Uterus (tissue), 3 donors: ENCODE measurements at regions not wholly inside any gene's neighbourhood (a gene's known extent, or its start where the extent isn't known, plus 50 kb on each side); places are given as distances from the start of the nearest gene placed in this dataset.

Experiments
- DNase-seq, 2 donors: peaks; one replicate each; pipeline ENCODE4 v3.0.0-alpha.2; 2019 to 2020
- H3K27ac ChIP-seq, 2 donors: fragments of 200-600 bp; sonication (generic); 1 replicate in 1 of 2; 2 replicates in 1 of 2; pipeline ENCODE4 v1.5.1; 2016 to 2018
- H3K27me3 ChIP-seq, 2 donors: fragments of 200-600 bp; sonication (generic); one replicate each; pipeline ENCODE4 v1.5.1; 2018 to 2019; ENCODE audit warnings: control low read depth in 1 of 2
- H3K36me3 ChIP-seq, 2 donors: fragments of 200-600 bp; sonication (generic); one replicate each; pipeline ENCODE4 v1.5.1; 2019; ENCODE audit warnings: control low read depth in 1 of 2
- H3K4me1 ChIP-seq, 2 donors: fragments of 200-600 bp; sonication (generic); one replicate each; pipeline ENCODE4 v1.5.1; 2018 to 2019; ENCODE audit warnings: control low read depth in 1 of 2
- H3K4me3 ChIP-seq, 2 donors: fragments of 200-600 bp; sonication (generic); 1 replicate in 1 of 2; 2 replicates in 1 of 2; pipeline ENCODE4 v1.5.1; 2018 to 2019; ENCODE audit warnings: mild to moderate bottlenecking in 1 of 2
- H3K9me3 ChIP-seq, 2 donors: fragments of 200-600 bp; sonication (generic); one replicate each; pipeline ENCODE4 v1.5.1; 2019; ENCODE audit warnings: control low read depth in 1 of 2
- CTCF ChIP-seq, 4 experiments: fragments of 200-600 bp in 2 of 4; fragments of 450-650 bp in 2 of 4; sonication (generic) in 2 of 4; IDR thresholded peaks; one replicate each; pipeline ENCODE4 v1.5.1; 2016 to 2019; ENCODE audit warnings: antibody characterized with exemption in 4 of 4, mild to moderate bottlenecking in 2 of 4, moderate library complexity in 1 of 4
- POLR2A ChIP-seq, 2 donors: fragments of 450-650 bp; IDR thresholded peaks; one replicate each; pipeline ENCODE4 v1.6.1; 2016; ENCODE audit warnings: antibody characterized with exemption in 2 of 2, mild to moderate bottlenecking in 1 of 2, moderate library complexity in 1 of 2
- intact Hi-C: fragments of 100-400 bp; cut with DNase I; formaldehyde crosslinking; loops from one replicate; pipeline ENCODE4 v1.15.1; 2023; ENCODE audit warnings: low total_unique reads
- donor health status: DM: yes; HTN: yes; CAD: no.

- no peaks in the 10 kb centered on the region for H3K4me1 ChIP-seq
- no peak for DNase-seq
- H3K4me3 ChIP-seq = no peak overlapping the region
- no peaks in the 10 kb centered on the region for H3K36me3 ChIP-seq
- H3K27me3 ChIP-seq = no peaks in the 10 kb centered on the region
- no peaks in the 10 kb centered on the region for H3K9me3 ChIP-seq
- H3K27ac ChIP-seq = no peak overlapping the region
- intact Hi-C loops = no loop called here
- TF ChIP-seq CTCF (IDR thresholded peaks at IDR 0.05) (no peak), POLR2A (IDR thresholded peaks at IDR 0.05) (no peak)
Measured at GRCh38 chr9:11874414-11874813, 818.8 kb upstream of the TYRP1 start.

GRCh38 chr9:11892401-11892800 lies 800.8 kb upstream of the TYRP1 start:
- Histone ChIP-seq H3K4me3 (no peak overlapping the region), H3K27me3 (no peaks in the 10 kb centered on the region), H3K4me1 (no peaks in the 10 kb centered on the region), H3K36me3 (no peaks in the 10 kb centered on the region), H3K9me3 (no peaks in the 10 kb centered on the region), H3K27ac (no peak overlapping the region)
- intact Hi-C loops = no loop called here
- no peak for DNase-seq
- TF ChIP-seq POLR2A (IDR thresholded peaks at IDR 0.05) = no peak
- no peak for TF ChIP-seq CTCF (IDR thresholded peaks at IDR 0.05)

- no peak overlapping the region for H3K27ac ChIP-seq
- no peaks in the 10 kb centered on the region for H3K4me1 ChIP-seq
- H3K27me3 ChIP-seq = no peaks in the 10 kb centered on the region
- intact Hi-C loops = no loop called here
- no peaks in the 10 kb centered on the region for H3K36me3 ChIP-seq
- DNase-seq = no peak
- no peaks in the 10 kb centered on the region for H3K9me3 ChIP-seq
- no peak for TF ChIP-seq POLR2A (IDR thresholded peaks at IDR 0.05)
- no peak for TF ChIP-seq CTCF (IDR thresholded peaks at IDR 0.05)
- no peak overlapping the region for H3K4me3 ChIP-seq
Measured at GRCh38 chr9:11893331-11893730, 799.9 kb upstream of the TYRP1 start.

- Histone ChIP-seq H3K4me3 (no peak overlapping the region), H3K27me3 (no peaks in the 10 kb centered on the region), H3K4me1 (no peaks in the 10 kb centered on the region), H3K9me3 (no peaks in the 10 kb centered on the region), H3K36me3 (no peaks in the 10 kb centered on the region), H3K27ac (no peak overlapping the region)
- intact Hi-C loops = no loop called here
- TF ChIP-seq POLR2A (IDR thresholded peaks at IDR 0.05) = no peak
- TF ChIP-seq CTCF (IDR thresholded peaks at IDR 0.05) = no peak
- DNase-seq = no peak
Measured at GRCh38 chr9:11894136-11894535, 799.0 kb upstream of the TYRP1 start.

- intact Hi-C loops = no loop called here
- no peak overlapping the region for H3K27ac ChIP-seq
- no peak for DNase-seq
- no peaks in the 10 kb centered on the region for H3K9me3 ChIP-seq
- no peaks in the 10 kb centered on the region for H3K36me3 ChIP-seq
- no peaks in the 10 kb centered on the region for H3K4me1 ChIP-seq
- no peaks in the 10 kb centered on the region for H3K27me3 ChIP-seq
- H3K4me3 ChIP-seq = no peak overlapping the region
- TF ChIP-seq CTCF (IDR thresholded peaks at IDR 0.05) = no peak
- no peak for TF ChIP-seq POLR2A (IDR thresholded peaks at IDR 0.05)
Measured at GRCh38 chr9:11902610-11903009, 790.6 kb upstream of the TYRP1 start.
